ENCODE measurements at regions not wholly inside any gene's neighbourhood (a gene's known extent, or its start where the extent isn't known, plus 50 kb on each side); places are given as distances from the start of the nearest gene placed in this dataset.

DNA sequence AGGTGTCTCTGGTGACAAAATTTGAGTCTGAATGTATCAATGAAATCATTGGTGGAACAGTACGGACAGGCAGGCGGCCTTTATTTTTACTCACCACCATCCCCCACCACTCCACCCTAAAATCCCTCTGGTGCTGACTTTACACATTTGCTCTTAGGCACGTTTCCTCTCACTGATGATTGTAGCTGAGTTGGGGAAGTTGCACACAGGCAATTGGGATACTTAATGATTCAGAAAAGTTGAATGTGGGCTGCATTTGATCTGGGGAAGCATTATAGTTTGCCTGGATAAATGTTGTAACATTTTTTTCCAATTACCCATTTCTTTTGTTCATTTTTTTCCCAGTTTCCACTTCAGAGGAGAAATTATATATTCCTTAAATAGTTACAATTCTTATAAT is 658.4 kb downstream of the TLR4 start:
- DNase-seq (ENCODE audit: extremely low read depth in 1 of 2, low read depth in 1 of 2), result no peak

DNA sequence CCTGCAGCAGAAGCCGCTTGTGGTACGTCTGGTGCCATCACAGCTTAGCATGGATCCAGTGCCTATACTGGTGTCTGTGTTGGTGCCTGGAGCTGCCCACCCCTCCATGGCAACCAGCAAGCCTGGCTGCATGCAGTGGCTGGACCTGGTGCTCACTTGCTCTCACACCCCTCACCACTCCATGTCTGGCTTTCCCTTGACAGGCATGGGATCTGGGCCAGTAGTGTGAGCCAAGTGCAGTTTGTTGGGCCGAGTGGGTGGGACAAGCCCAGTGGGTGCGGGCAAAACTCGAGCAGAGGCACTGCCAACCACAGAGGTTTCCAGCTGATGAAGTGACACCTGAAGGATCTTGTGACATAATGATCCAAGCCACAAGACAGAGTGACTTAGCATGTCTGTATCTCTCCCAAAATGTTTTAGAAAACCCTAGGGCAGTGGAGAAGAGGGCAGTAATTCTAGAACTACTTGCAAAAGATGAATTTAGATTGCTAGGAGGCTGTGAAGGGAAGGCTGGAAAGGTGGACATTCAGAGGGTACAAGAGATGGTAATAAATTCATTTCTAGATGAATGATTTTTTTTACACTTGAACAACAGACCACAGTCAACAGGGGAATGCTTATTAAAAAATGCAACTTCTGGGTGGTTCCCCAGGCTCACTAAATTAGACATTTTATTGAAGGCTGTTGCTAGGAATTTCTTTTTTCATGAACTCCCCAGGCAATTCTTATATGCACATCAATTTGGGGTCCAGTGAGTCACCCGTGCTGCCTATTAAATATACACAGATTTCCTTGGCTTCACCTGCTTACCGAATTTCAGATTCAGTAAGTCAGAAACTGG is 660.3 kb downstream of the TLR4 start:
- no peak for DNase-seq (ENCODE audit: extremely low read depth in 1 of 2, low read depth in 1 of 2)

DNA sequence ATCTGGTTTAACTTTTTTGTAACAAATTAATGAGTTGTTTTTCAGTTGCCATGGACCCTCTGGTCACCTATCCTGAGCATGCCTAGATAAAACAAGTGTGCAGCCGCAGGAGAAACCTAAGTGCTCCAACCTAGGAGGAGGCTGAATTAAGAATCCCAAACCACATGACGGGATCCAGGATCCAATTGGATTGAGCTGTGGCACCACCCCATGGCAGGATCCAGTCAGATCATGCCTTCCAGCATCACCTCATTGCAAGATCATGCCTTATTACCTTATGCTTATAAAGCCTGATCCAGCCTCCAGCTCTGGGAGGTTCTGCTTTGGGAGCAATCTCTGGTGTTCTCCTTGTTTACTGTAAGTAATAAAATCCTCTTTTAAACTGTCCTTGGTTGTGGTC is 662.0 kb downstream of the TLR4 start:
- no peak for DNase-seq (ENCODE audit: extremely low read depth in 1 of 2, low read depth in 1 of 2)

DNA sequence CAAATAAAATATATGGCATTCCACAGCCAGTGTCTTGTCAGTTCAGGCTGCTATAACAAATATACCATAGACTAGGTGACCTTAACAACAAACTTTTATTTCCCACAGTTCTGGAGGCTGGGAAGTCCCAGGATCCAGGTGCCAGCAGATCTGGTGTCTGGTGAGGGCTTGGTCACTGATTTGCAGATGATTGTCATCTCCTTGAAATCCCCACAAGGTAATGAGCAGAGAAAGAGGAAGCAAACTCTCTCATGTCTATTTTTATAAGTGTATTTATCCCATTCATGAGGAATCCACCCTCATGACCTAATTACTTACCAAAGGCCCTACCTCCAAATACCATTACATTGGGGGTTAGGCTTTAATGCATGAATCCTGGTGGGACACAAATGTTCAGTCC is 663.2 kb downstream of the TLR4 start:
- no peak for DNase-seq (ENCODE audit: extremely low read depth in 1 of 2, low read depth in 1 of 2)

DNA sequence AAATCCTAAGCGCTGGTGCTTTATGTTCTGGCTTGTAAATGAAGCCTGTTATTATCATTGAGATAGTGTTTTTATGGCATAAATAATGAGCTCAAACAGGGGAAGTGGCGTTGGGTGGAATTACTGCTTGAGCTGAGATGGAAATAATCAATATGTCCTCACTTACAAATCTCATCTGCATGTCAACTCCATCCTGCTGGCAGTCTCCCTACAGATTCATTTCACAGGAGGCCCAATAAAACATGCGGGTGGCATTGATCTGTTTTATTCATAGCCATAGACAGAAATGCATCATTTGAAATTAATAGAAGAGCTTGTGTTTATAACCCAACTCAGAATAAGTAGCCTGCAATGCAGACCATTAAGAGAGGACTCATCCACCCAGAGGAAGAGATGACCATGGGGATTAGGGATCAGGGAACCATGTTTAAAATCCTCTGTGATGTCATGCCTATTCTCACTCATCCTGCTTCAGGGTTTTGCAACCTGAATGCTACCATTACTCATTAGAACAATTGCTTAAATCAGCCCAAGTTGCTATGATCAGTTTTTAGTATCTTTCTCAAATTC is 680.4 kb downstream of the TLR4 start:
- DNase-seq (ENCODE audit: extremely low read depth in 1 of 2, low read depth in 1 of 2), result no peak

DNA sequence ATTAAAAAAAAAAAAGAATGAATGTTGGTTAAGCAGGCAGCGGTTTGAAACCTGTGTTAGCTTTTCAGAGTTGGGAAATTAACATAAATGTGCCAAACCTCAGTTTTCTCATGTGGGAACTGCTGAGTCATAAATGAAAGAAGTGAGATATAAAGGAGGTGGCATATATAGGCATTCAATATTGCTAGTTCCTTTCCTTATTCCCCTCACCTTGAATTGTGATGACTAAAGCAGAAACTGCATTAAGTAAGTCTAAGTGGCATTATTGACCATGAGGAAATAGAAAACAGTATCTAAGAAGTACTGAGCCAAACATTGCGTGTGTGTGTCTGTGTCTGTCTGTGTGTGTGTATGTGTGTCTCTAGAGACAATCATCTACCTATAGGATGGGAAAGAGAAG is 691.2 kb downstream of the TLR4 start:
- DNase-seq (ENCODE audit: extremely low read depth in 1 of 2, low read depth in 1 of 2), result no peak

DNA sequence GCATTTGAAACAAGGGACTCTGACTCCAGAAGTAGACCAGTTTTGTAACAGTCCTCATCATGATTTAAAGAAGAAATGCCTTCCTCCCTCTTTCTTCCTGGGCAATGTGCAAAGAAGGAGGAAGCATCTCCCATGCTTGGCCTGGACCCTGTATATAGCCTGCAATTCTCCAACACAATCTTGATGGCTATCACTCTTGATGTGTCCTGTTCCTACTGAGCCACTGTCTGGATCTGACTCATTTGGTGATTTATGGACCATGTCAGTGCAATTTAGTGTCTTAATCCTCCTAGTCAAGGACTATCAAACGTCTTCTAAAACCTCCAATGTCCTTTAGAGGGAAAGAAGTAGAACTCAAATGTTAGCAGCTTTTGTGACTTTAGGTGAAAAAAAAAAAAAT is 697.3 kb downstream of the TLR4 start:
- DNase-seq (ENCODE audit: extremely low read depth in 1 of 2, low read depth in 1 of 2), result no peak

DNA sequence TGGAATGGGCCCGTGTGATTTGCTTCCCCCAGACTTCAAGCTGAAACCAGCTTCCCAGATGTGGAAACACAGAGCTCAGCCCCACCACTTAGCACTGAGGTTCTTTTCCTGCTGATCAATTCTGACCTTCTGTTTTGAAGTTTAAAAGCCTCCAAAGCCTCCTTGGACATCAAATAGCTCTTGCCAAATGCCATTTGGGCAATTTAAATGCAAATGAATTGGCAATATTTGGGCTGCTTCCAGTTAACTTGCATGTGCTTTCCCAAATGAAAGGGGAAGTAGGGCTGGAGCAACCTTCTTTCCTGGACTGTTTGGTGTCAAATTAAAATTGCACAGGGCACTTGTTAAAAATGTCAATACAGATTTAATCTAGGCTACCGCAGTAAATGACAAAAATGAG is 710.5 kb downstream of the TLR4 start:
- DNase-seq (ENCODE audit: extremely low read depth in 1 of 2, low read depth in 1 of 2), result no peak

DNA sequence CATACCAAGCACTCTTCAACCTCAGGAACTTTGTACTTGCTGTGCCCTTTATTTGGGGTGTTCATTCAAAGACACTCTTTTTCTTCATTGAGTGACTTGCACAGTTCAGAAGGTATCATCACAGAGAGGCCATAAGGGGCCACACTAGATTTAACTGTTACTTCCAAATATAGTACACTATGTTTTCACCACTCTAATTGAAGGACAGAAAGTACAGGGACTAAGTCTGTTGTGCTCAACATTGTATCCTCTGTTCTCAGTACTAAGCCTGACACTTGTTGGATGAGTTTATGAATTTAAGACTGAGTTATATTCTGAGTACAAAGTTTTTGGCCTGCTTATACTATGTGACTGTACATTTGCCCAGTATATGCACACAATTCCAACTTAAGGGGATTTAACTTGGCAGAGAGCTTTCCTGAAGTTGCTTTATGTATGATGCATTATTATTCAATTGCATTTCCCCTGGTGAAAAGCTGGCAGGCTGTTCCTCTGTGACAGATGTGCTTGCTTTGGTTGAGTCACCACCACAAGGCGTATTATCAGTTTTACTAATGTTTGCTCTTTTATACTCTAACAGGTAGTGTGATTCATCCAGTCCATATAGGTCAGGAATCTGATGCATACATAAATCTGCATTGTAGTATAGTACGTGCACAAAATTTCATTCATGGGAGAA is 714.8 kb downstream of the TLR4 start:
- DNase-seq (ENCODE audit: extremely low read depth in 1 of 2, low read depth in 1 of 2), result no peak

DNA sequence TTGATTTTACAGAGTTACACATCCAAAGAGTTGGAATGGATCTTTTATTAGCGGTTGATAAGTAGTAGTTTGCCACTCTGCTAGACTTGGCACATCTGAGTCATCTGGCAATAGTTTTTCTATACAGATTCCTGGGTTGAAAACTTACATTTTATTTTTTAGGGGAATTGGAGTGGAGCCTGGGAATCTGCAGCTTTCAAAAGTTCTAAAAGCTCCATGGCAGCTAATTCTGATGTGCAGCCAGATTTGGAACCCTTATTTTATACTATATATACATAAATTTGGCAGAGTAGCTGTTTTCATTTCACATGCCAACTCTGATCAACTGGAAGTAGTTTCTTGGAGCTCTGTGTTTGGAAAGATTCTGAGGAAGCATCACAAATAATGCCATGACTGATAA is 715.5 kb downstream of the TLR4 start:
- no peak for DNase-seq (ENCODE audit: extremely low read depth in 1 of 2, low read depth in 1 of 2)

DNA sequence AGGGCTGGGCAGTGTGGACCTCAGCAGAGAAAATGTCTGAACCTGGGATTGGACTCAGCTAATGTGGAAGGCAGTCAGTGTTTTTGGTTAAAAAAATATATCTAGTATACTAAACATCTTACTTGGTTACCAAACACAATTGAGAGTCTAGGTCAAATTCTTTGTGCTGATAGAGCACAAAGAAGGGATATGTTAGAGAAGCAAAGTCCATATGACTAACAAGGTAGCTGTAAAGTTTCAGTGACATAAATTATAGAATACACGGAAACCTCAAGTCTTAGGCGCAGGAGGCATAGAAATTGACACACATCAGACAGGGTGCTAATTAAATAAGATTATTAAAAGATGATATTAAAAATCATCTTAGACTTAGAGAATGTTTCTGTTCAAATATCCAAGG is 718.3 kb downstream of the TLR4 start:
- DNase-seq (ENCODE audit: extremely low read depth in 1 of 2, low read depth in 1 of 2), result no peak

DNA sequence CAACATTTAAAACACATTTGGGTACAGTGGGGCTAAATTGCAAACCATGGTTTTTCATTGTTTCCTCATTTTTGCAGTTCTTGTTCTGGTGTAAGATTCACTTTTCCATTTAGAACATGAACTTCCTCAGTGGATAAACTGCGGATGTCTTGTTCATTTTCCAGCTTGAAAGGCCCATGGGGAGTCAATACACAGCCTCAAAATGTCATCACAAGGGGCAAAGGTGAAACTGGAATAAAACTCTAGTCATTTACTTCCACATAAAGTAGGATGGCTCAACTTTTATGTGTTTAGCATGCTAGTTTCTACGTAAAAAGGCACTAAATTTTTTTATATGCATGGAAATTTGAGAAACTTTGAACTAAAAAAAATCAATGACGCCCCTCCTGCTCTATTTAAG is 718.8 kb downstream of the TLR4 start:
- DNase-seq (ENCODE audit: extremely low read depth in 1 of 2, low read depth in 1 of 2), result no peak

DNA sequence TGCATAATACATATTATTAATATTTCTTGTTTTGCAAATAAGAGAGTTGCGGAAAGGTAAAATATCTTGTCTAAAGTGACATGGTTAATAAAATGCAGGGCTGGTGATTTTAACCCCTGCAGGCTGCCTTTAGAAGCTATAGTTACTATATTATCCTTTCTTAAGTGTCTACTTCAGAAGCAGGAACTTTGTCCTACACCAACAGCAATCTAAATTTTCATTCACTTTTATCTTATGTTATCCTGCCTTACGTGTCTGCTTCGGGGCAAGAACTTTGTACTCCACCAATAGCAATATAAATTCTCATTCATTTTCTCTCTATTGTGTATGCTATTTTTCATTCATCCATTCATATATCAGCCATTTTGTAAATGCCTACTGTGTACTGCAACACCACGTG is 719.5 kb downstream of the TLR4 start:
- DNase-seq (ENCODE audit: extremely low read depth in 1 of 2, low read depth in 1 of 2), result no peak

DNA sequence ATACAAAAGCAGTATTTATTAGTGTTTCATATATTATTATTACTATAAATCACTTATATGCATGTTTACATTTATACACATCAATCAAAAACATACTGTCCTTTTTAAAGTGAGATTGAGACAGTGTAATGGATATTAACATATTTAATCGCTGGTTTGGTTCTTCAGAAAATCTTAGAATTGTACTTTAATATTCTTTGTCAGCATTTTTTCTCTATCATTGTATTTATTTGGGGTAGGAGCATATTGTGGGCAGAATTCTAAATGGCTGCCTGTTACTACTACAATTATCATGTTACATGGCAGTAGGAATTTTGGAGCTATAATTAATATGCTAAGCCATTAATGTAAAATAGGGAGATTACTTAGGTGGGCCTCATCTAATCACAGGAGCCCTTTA is 722.6 kb downstream of the TLR4 start:
- no peak for DNase-seq (ENCODE audit: extremely low read depth in 1 of 2, low read depth in 1 of 2)

DNA sequence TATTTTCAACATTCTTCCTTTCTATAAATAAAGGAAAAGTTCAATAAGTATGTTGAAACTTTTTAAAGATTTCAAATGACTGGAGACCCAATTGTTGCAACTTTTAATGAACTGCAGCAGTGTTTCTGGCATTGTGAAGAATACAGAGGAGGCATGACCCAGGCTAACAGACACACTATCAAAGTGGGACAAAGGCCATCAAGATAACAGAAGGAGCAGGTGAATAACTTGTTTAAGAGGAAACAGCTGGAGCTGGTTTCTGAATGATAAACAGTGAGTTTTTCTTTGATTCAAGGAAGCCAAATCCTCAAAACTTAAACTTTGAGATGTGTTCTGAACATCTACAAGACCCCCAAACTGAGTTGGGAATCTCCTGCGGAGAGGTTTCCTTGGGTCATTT is 734.6 kb downstream of the TLR4 start:
- no peak for DNase-seq (ENCODE audit: extremely low read depth in 1 of 2, low read depth in 1 of 2)

DNA sequence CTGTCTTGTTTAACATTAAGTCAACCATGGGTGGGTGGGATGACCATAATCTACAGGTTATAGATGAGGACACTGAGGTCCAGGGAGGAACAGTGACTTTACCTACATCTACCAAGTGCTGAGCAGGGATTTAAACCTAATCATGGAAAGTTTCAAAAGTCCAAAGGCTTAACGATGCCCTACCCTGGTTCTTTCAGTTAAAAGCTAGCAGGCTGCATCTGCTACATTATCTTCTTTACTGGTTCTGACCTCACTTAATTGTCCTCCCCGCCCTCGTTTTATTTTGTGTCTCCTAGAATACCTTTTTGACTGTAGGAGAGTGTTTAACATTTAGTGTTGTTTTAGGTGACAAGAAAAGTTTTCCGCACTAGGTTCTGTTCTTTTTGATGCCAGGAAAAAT is 735.2 kb downstream of the TLR4 start:
- DNase-seq (ENCODE audit: extremely low read depth in 1 of 2, low read depth in 1 of 2), result no peak

DNA sequence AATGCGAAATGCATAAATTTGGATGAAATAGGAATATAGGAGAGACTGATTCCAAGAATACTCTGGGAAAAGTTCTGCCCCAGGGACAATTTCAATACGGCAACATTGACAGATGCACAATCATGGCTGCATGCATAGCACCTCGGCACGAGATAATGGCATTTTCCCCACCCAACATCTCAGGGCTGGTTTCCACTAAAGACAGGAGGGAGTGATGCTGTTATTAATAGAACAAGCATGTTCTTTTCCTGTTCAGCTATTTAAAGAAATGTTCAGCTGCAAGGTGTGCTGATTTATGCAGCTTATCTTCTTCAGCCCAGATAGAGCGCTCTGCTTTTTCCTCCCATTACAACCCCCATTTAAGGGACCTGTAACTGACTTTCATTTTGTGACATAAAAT is 740.2 kb downstream of the TLR4 start:
- no peak for DNase-seq (ENCODE audit: extremely low read depth in 1 of 2, low read depth in 1 of 2)

DNA sequence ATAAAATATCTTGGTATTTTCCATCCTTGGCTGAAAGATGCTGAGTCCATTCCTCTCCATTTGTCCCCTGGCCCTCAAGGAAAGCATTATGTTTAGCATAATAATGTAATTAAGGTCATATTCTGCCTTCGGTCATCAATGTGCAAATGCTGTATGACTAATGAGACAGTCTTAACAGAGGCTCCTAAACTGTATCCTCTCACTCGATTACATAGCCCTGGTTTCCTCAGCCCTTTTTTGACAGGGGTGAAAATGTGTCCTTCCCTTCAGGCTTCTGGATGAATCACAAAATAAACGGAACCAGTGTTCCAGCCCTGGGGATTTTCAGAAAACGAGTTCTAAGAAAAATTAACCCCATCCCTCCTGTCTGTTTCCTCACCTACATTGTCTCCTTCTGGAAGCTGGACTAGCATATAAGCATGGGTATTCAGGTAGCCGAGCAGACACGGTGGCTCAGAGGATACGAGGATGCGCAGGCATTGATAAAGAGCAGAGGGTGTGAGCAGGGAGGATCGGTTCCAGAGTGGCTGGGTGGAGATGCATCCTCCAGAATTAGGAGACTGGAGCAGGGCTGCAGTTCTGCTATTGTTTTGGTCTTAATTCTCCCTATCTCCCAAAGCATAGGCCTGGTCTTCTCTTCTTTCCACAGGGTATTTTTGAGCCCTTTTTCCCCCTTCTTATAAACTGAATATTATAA is 742.9 kb downstream of the TLR4 start:
- DNase-seq (ENCODE audit: extremely low read depth in 1 of 2, low read depth in 1 of 2), result no peak

DNA sequence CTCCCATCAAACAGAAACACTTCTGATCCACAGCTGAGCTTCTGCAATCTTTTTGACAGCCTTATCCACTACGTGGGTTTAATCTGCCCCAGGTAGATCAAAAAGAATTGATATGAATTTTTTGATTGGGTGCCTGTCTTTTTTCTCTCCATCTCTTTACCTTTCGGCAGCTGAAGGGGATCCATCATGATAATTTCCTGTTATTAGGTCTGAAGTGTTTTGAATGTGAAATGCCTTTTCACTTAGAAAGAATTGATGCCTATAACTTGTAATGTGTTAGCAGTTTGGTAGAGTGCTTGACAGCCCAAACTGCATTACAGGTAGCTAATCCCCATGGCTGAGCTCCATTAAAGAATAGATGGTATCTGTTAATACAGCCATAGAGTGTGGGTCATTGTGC is 745.4 kb downstream of the TLR4 start:
- DNase-seq (ENCODE audit: extremely low read depth in 1 of 2, low read depth in 1 of 2), result no peak

DNA sequence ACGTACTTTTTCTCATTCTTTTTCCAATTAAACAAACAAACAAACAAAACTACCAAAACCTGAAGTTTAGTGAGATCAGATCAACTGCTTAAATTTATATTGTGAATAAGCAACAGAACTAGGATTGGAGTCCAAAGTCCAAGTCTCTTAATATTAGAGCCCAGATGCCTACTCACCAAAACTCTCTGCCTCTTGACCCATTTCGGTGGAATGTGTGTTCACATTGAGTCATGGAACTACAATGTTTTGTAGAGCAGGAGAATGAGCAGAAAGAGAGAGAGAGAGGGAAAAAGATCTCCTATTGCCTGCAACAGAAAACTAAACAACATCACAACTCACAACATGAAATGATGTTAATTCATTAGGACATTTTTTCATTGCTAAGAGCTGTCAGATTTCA is 751.1 kb downstream of the TLR4 start:
- DNase-seq (ENCODE audit: extremely low read depth in 1 of 2, low read depth in 1 of 2), result no peak

DNA sequence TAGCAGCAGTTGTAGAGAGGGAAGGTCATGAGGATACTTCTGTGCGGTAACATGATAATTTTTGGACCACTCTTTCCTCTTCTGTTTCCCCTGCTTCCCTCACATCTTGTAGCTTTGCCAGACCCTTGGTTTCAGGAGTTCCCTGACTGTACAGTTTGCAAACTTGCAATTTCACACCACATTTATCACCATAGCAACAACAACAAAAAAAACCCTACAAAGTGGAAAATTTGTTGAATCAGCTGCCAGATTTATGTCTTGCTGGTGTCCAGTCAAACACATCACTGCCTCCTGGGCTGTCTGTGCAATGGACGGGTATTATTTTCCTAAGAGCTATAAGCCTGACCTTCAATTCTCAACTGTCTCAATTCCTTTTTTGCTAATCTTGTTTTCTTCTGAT is 751.6 kb downstream of the TLR4 start:
- DNase-seq (ENCODE audit: extremely low read depth in 1 of 2, low read depth in 1 of 2), result no peak

All from stimulated activated CD8-positive, alpha-beta memory T cell treated with anti-CD3 and anti-CD28 coated beads, Interleukin-7, amount 100 ng/mL, for 48 hours (primary cell).